ENCODE measurements at regions not wholly inside any gene's neighbourhood (a gene's known extent, or its start where the extent isn't known, plus 50 kb on each side); places are given as distances from the start of the nearest gene placed in this dataset.

- H3K4me1 ChIP-seq = no peaks in the 10 kb centered on the region
- H3K9me3 ChIP-seq = no peaks in the 10 kb centered on the region
- TF ChIP-seq CTCF (IDR thresholded peaks at IDR 0.05) = no peak
- H3K27ac ChIP-seq = no peak overlapping the region
- no peaks in the 10 kb centered on the region for H3K27me3 ChIP-seq
- H3K36me3 ChIP-seq = no peaks in the 10 kb centered on the region
- no peak for DNase-seq (ENCODE audit: low spot score in 2 of 2)
- H3K4me3 ChIP-seq = no peak overlapping the region
- intact Hi-C loops (cut with DNase I) = no loop called here
Observed at GRCh38 chr11:129700701-129701100, 114.9 kb upstream of the TMEM45B start.

- intact Hi-C loops (cut with DNase I) = no loop called here
- no peak for TF ChIP-seq CTCF (IDR thresholded peaks at IDR 0.05)
- Histone ChIP-seq H3K27ac (no peak overlapping the region), H3K27me3 (no peaks in the 10 kb centered on the region), H3K4me3 (no peak overlapping the region), H3K9me3 (no peaks in the 10 kb centered on the region), H3K36me3 (no peaks in the 10 kb centered on the region), H3K4me1 (no peaks in the 10 kb centered on the region)
- DNase-seq (ENCODE audit: low spot score in 2 of 2) = no peak
Observed at GRCh38 chr11:129701706-129702105, 113.9 kb upstream of the TMEM45B start.

GRCh38 chr11:129702410-129703398 lies 112.9 kb upstream of the TMEM45B start:
- Histone ChIP-seq H3K4me1 (no peaks in the 10 kb centered on the region), H3K27ac (no peak overlapping the region), H3K27me3 (no peaks in the 10 kb centered on the region), H3K9me3 (no peaks in the 10 kb centered on the region), H3K4me3 (no peak overlapping the region), H3K36me3 (no peaks in the 10 kb centered on the region)
- intact Hi-C loops (cut with DNase I) = no loop called here
- DNase-seq (ENCODE audit: low spot score in 2 of 2) = no peak
- TF ChIP-seq CTCF (IDR thresholded peaks at IDR 0.05) = no peak

- DNase-seq (ENCODE audit: low spot score in 2 of 2) = no peak
- Histone ChIP-seq H3K9me3 (no peaks in the 10 kb centered on the region), H3K4me1 (no peaks in the 10 kb centered on the region), H3K27me3 (no peaks in the 10 kb centered on the region), H3K4me3 (no peak overlapping the region), H3K36me3 (no peaks in the 10 kb centered on the region), H3K27ac (no peak overlapping the region)
- TF ChIP-seq CTCF (IDR thresholded peaks at IDR 0.05) = no peak
- intact Hi-C loops (cut with DNase I) = no loop called here
Observed at GRCh38 chr11:129703846-129704245, 111.8 kb upstream of the TMEM45B start.

GRCh38 chr11:129704831-129705230 lies 110.8 kb upstream of the TMEM45B start:
- intact Hi-C loops (cut with DNase I) = no loop called here
- no peak for TF ChIP-seq CTCF (IDR thresholded peaks at IDR 0.05)

More at GRCh38 chr11:129704831-129705230, 110.8 kb upstream of the TMEM45B start:
- Histone ChIP-seq H3K4me1 (no peaks in the 10 kb centered on the region), H3K27me3 (no peaks in the 10 kb centered on the region), H3K4me3 (no peak overlapping the region), H3K36me3 (no peaks in the 10 kb centered on the region), H3K27ac (no peak overlapping the region), H3K9me3 (no peaks in the 10 kb centered on the region)
- DNase-seq (ENCODE audit: low spot score in 2 of 2) = no peak
